HG03135 (cell line): ENCODE measurements at regions not wholly inside any gene's neighbourhood (a gene's known extent, or its start where the extent isn't known, plus 50 kb on each side); places are given as distances from the start of the nearest gene placed in this dataset.
"Not testable (repeated sequence)": the region's sequence is repeated elsewhere in the genome, so short reads cannot be mapped to it uniquely, and the experiment has no call there.

Experiments
- ATAC-seq: cut with Tn5 transposase; IDR thresholded peaks from one replicate; pipeline ENCODE4 v1.9.1; 2021; ENCODE audit warnings: mild to moderate bottlenecking, moderate library complexity; ENCODE audit not compliant: unreplicated experiment

GRCh38 chr21:27045281-27045985, 78.5 kb upstream of the ADAMTS5 start:
- no peak for ATAC-seq

- ATAC-seq = no peak
Observed at GRCh38 chr21:27043377-27043776, 76.5 kb upstream of the ADAMTS5 start.

DNA sequence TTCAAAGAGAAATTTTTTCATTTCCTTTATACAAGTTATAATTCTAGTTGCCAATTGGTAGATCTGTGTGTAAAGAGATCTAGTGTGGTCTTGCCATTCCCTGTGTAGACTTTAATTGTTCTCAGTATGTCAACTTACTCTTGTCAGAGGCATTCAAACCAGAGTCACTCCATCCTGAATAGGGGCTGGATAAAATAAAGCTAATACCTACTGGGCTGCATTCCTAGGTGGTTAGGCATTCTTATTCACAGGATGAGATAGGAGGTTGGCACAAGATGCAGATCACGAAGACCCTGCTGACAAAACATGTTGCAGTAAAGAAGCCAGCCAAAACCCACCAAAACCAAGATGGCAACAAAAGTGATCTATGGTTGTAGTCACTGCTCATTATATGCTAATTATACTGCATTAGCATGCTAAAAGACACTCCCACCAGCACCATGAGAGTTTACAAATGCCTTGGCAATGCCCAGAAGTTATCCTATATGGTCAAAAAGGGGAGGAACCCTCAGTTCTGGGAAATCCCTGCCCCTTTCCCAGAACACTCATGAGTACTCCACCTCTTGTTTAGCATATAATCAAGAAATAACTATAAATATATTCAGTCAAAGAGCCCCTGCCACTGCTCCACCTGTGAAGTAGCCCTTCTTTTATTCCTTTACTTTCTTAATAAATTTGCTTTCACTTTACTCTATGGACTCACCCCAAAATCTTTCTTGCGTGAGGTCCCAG, 74.0 kb upstream of the ADAMTS5 start:
- no peak for ATAC-seq

DNA sequence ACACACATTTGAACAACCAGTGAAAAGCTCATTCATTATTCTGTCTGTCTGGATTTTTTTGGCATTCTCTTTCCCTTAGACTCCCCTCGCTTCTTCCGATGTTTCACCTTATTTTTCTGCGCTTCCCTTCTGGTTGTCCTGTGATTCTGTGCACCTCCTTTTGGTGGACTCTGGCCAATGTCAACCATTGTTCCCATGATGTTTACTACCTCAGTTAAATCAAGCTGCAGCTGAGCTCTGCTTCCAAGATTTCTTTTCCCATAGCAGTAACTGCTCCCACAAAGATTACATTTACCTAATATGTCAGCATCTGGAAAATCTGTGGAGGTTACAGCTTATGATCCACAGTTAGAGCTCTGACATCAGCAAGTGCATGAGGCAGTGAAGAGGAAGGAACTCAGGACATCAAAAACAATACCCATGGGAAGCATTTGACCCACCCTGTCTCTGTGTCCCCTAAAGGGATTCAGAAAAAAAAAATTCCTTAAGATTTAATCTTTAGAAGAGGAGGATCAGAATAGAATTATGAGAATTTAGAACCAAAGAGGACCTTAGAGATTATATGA, 69.9 kb upstream of the ADAMTS5 start:
- ATAC-seq = no peak

GRCh38 chr21:27035791-27036190, 68.9 kb upstream of the ADAMTS5 start:
- no peak for ATAC-seq

DNA sequence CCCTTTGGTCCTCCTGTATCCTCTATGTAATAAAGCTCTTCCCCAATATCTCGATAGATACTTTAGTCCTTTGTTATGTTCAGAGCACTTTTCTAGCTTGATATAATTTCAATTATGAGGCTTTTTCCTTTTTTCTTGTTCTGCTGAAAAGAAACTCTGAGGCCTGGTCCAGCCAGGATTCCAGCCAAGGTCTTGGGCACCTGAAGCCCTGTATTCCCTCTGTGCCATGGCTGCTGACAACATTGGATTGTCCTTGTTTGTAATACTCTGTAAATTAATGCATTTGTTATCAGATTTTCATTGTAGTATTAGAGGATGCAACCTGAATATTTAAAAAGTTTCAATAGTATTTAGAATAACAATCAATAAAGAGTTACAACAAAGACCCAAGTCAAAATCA, 67.9 kb upstream of the ADAMTS5 start:
- ATAC-seq = no peak

GRCh38 chr21:27033471-27033870, 66.6 kb upstream of the ADAMTS5 start:
- ATAC-seq = no peak

DNA sequence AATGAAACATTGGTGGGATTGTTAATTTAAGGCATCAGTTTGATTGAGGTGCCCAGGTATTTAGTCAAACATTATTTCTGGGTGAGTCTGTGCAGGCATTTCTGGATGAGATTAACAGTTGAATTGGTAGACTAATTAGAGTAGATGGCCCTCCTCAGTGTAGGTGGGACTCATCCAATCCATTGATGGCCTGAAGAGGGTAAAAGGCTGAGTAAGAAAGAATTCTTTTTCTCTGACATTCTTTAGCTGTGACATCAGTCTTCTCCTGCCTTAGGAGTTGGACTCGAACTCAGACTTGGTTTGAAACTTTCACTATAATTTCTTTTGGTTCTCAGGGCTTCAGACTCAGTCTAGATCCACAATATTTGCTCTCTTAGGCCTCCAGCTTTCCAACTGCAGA, 59.6 kb upstream of the ADAMTS5 start:
- no peak for ATAC-seq

DNA sequence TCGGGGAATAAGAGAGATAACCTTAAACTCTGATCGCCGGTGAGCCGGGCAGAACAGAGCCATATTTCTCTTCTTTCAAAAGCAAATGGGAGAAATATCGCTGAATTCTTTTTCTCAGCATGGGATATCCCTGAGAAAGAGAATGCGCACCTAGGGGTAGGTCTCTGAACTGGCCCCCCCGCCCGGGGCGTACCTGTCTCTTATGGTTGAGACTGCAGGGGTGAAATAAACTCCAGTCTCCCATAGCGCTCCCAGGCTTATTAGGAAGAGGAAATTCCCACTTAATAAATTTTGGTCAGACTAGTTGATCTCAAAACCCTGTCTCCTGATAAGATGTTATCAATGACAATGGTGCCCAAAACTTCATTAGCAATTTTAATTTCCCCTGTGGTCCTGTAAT, 58.8 kb upstream of the ADAMTS5 start:
- ATAC-seq = not testable (repeated sequence)

- no peak for ATAC-seq
Observed at GRCh38 chr21:27024971-27025370, 58.1 kb upstream of the ADAMTS5 start.

DNA sequence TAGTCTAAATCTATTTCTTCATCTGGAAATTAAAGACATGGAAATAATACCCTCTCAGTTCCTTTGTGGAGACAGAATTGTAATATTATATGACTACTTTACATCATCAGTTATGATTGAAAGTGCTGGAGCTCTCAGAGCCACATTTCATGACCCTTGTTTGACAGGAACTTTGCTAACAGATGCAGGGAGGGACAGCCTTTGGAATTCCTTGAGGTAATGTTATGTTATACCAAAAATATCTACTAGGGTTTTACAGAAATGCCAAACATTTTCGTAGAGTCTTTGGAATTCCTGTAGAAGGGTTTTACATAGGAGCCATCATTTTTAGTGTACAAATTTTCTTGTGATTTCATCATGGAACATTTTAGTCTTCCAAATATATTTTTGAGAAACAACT, 57.4 kb upstream of the ADAMTS5 start:
- ATAC-seq = no peak

- no peak for ATAC-seq
Observed at GRCh38 chr21:27023186-27023585, 56.3 kb upstream of the ADAMTS5 start.

GRCh38 chr21:27021801-27022200, 54.9 kb upstream of the ADAMTS5 start:
- ATAC-seq = no peak

DNA sequence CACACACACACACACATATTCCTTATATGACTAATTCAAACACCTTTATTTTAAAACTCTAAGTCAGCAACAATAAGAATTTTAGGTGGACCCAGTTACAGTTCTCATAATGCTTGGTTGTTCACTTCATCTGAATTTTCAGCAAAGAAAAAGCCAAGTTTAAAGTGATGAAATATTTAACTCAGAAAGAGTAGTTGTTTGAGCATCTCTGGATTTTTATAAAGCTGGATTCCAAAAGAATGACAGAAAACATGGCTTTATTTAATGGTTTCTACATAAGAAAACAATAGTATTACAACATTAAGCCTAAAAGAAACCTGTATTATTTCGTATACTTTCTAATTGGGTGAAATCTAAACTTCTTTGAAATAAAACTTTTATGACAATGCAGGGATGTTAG, 54.2 kb upstream of the ADAMTS5 start:
- no peak for ATAC-seq

- ATAC-seq = no peak
Observed at GRCh38 chr21:27017246-27017645, 50.4 kb upstream of the ADAMTS5 start.
